WTC11 (cell line): ENCODE measurements at regions not wholly inside any gene's neighbourhood (a gene's known extent, or its start where the extent isn't known, plus 50 kb on each side); places are given as distances from the start of the nearest gene placed in this dataset.

ENCODE experiments used
- CREB1 ChIP-seq: sonication (generic); formaldehyde crosslinking; IDR thresholded peaks from 2 replicates; pipeline ENCODE4 v1.8.0; 2023; ENCODE audit warnings: mild to moderate bottlenecking, missing genetic modification reagents
- GABPB1 ChIP-seq: sonication (generic); formaldehyde crosslinking; IDR thresholded peaks from 2 replicates; pipeline ENCODE4 v1.8.1; 2023; ENCODE audit warnings: mild to moderate bottlenecking, missing genetic modification reagents
- JAZF1 ChIP-seq: fragments of 250-450 bp; sonication (Bioruptor Pico); IDR thresholded peaks from 2 replicates; pipeline ENCODE4 v1.9.0; 2021; ENCODE audit warnings: moderate library complexity, mild to moderate bottlenecking, inconsistent platforms
- JUN ChIP-seq: sonication (generic); formaldehyde crosslinking; IDR thresholded peaks from 2 replicates; pipeline ENCODE4 v1.8.0; 2023; ENCODE audit warnings: mild to moderate bottlenecking, missing genetic modification reagents
- KAT7 ChIP-seq: sonication (generic); formaldehyde crosslinking; IDR thresholded peaks from 2 replicates; pipeline ENCODE4 v1.8.1; 2023; ENCODE audit warnings: missing genetic modification reagents, mild to moderate bottlenecking, borderline replicate concordance
- NFATC4 ChIP-seq: fragments of 250-450 bp; sonication (Bioruptor Pico); IDR thresholded peaks from 2 replicates; pipeline ENCODE4 v1.9.0; 2021; ENCODE audit warnings: mild to moderate bottlenecking
- PRRX2 ChIP-seq: fragments of 250-450 bp; sonication (Bioruptor Pico); IDR thresholded peaks from 2 replicates; pipeline ENCODE4 v1.8.0; 2021; ENCODE audit warnings: mild to moderate bottlenecking
- TEAD4 ChIP-seq: sonication (generic); formaldehyde crosslinking; IDR thresholded peaks from 2 replicates; pipeline ENCODE4 v1.8.0; 2022; ENCODE audit warnings: mild to moderate bottlenecking, missing genetic modification reagents
- TP53 ChIP-seq: sonication (generic); formaldehyde crosslinking; IDR thresholded peaks from 2 replicates; pipeline ENCODE4 v1.8.1; 2023; ENCODE audit warnings: mild to moderate bottlenecking, missing genetic modification reagents
- TF ChIP-seq, protein P1 (sequence below): sonication (generic); formaldehyde crosslinking; IDR thresholded peaks from 2 replicates; pipeline ENCODE4 v1.8.1; 2023; ENCODE audit warnings: mild to moderate bottlenecking, missing genetic modification reagents, moderate library complexity
- TF ChIP-seq, protein P2 (sequence below): fragments of 200-600 bp; IDR thresholded peaks from 2 replicates; pipeline ENCODE4 v1.8.0; 2022; ENCODE audit warnings: antibody characterized with exemption
- TF ChIP-seq, protein P3 (sequence below): sonication (generic); formaldehyde crosslinking; IDR thresholded peaks from 2 replicates; pipeline ENCODE4 v1.8.1; 2023; ENCODE audit warnings: mild to moderate bottlenecking, missing genetic modification reagents
- TF ChIP-seq, protein P4 (sequence below): fragments of 250-450 bp; sonication (Bioruptor Pico); IDR thresholded peaks from 2 replicates; pipeline ENCODE4 v1.9.0; 2021; ENCODE audit warnings: moderate library complexity, mild to moderate bottlenecking, inconsistent platforms, borderline replicate concordance
- TF ChIP-seq, protein P5 (sequence below): sonication (generic); formaldehyde crosslinking; IDR thresholded peaks from 2 replicates; pipeline ENCODE4 v1.8.0; 2022; ENCODE audit warnings: mild to moderate bottlenecking, missing genetic modification reagents

DNA sequence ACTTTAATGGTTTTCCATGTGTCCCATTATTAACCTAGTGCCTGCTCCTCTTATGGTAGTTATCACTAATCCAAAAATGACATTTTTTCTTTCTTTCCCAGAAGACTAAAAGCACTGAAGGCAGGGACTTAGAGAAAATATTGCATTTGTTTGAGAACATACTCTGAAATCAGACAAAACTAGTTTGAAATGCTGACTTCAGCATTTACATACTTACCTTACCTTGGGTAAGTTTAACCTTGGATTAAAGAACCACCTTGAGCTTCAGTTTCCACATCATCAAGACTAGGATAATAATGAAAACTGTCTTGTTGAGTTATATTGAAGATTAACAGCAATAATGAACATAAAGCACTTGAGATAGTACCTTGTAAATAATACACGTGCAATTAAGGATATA lies 413.0 kb downstream of the SOX2 start:
- TF ChIP-seq CREB1 (CRISPR knock-in tag): no peak
- no peak for TF ChIP-seq JAZF1 (CRISPR knock-in tag)
- TF ChIP-seq PRRX2 (CRISPR knock-in tag): no peak
- TF ChIP-seq, protein P1, sequence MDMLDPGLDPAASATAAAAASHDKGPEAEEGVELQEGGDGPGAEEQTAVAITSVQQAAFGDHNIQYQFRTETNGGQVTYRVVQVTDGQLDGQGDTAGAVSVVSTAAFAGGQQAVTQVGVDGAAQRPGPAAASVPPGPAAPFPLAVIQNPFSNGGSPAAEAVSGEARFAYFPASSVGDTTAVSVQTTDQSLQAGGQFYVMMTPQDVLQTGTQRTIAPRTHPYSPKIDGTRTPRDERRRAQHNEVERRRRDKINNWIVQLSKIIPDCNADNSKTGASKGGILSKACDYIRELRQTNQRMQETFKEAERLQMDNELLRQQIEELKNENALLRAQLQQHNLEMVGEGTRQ (CRISPR knock-in tag): no peak
- no peak for TF ChIP-seq TEAD4
- TF ChIP-seq, protein P2, sequence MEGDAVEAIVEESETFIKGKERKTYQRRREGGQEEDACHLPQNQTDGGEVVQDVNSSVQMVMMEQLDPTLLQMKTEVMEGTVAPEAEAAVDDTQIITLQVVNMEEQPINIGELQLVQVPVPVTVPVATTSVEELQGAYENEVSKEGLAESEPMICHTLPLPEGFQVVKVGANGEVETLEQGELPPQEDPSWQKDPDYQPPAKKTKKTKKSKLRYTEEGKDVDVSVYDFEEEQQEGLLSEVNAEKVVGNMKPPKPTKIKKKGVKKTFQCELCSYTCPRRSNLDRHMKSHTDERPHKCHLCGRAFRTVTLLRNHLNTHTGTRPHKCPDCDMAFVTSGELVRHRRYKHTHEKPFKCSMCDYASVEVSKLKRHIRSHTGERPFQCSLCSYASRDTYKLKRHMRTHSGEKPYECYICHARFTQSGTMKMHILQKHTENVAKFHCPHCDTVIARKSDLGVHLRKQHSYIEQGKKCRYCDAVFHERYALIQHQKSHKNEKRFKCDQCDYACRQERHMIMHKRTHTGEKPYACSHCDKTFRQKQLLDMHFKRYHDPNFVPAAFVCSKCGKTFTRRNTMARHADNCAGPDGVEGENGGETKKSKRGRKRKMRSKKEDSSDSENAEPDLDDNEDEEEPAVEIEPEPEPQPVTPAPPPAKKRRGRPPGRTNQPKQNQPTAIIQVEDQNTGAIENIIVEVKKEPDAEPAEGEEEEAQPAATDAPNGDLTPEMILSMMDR: no peak
- TF ChIP-seq, protein P3, sequence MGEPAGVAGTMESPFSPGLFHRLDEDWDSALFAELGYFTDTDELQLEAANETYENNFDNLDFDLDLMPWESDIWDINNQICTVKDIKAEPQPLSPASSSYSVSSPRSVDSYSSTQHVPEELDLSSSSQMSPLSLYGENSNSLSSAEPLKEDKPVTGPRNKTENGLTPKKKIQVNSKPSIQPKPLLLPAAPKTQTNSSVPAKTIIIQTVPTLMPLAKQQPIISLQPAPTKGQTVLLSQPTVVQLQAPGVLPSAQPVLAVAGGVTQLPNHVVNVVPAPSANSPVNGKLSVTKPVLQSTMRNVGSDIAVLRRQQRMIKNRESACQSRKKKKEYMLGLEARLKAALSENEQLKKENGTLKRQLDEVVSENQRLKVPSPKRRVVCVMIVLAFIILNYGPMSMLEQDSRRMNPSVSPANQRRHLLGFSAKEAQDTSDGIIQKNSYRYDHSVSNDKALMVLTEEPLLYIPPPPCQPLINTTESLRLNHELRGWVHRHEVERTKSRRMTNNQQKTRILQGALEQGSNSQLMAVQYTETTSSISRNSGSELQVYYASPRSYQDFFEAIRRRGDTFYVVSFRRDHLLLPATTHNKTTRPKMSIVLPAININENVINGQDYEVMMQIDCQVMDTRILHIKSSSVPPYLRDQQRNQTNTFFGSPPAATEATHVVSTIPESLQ (CRISPR knock-in tag): no peak
- TF ChIP-seq, protein P4, sequence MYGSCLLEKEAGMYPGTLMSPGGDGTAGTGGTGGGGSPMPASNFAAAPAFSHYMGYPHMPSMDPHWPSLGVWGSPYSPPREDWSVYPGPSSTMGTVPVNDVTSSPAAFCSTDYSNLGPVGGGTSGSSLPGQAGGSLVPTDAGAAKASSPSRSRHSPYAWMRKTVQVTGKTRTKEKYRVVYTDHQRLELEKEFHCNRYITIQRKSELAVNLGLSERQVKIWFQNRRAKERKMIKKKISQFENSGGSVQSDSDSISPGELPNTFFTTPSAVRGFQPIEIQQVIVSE: no peak
- TF ChIP-seq, protein P5, sequence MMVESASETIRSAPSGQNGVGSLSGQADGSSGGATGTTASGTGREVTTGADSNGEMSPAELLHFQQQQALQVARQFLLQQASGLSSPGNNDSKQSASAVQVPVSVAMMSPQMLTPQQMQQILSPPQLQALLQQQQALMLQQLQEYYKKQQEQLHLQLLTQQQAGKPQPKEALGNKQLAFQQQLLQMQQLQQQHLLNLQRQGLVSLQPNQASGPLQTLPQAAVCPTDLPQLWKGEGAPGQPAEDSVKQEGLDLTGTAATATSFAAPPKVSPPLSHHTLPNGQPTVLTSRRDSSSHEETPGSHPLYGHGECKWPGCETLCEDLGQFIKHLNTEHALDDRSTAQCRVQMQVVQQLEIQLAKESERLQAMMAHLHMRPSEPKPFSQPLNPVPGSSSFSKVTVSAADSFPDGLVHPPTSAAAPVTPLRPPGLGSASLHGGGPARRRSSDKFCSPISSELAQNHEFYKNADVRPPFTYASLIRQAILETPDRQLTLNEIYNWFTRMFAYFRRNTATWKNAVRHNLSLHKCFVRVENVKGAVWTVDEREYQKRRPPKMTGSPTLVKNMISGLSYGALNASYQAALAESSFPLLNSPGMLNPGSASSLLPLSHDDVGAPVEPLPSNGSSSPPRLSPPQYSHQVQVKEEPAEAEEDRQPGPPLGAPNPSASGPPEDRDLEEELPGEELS (CRISPR knock-in tag): no peak
- no peak for TF ChIP-seq TP53 (CRISPR knock-in tag)
- no peak for TF ChIP-seq KAT7
- no peak for TF ChIP-seq JUN (CRISPR knock-in tag)
- no peak for TF ChIP-seq GABPB1 (CRISPR knock-in tag)
- TF ChIP-seq NFATC4 (CRISPR knock-in tag): no peak
